Fibroblast of skin of right biceps (primary cell): ENCODE measurements at regions not wholly inside any gene's neighbourhood (a gene's known extent, or its start where the extent isn't known, plus 50 kb on each side); places are given as distances from the start of the nearest gene placed in this dataset.
"Not testable (repeated sequence)": the region's sequence is repeated elsewhere in the genome, so short reads cannot be mapped to it uniquely, and the experiment has no call there.

Source experiments
- DNase-seq: peaks from one replicate; pipeline ENCODE4 v3.0.0-alpha.2; 2013

- no peak for DNase-seq
Observed at GRCh38 chr3:115254492-115255196, 107.6 kb upstream of the ZBTB20 start.

GRCh38 chr3:115255197-115255585, 108.1 kb upstream of the ZBTB20 start:
- no peak for DNase-seq

GRCh38 chr3:115270849-115271248, 123.8 kb upstream of the ZBTB20 start:
- no peak for DNase-seq

- peak; percentile 81 for DNase-seq
Observed at GRCh38 chr3:115272036-115272824, 125.1 kb upstream of the ZBTB20 start.

- DNase-seq = no peak
Observed at GRCh38 chr3:115275896-115276295, 128.8 kb upstream of the ZBTB20 start.

GRCh38 chr3:115279939-115280338, 132.9 kb upstream of the ZBTB20 start:
- DNase-seq = peak; percentile 68

GRCh38 chr3:115280506-115280905, 133.4 kb upstream of the ZBTB20 start:
- DNase-seq = no peak

- no peak for DNase-seq
Observed at GRCh38 chr3:115281697-115282675, 134.9 kb upstream of the ZBTB20 start.

- peak; percentile 23 for DNase-seq
Observed at GRCh38 chr3:115284980-115285379, 137.9 kb upstream of the ZBTB20 start.

GRCh38 chr3:115286529-115287197, 139.6 kb upstream of the ZBTB20 start:
- DNase-seq = no peak

GRCh38 chr3:115287198-115287597, 140.1 kb upstream of the ZBTB20 start:
- DNase-seq = no peak

- DNase-seq = no peak
Observed at GRCh38 chr3:115292131-115292530, 145.0 kb upstream of the ZBTB20 start.

GRCh38 chr3:115292677-115293165, 145.6 kb upstream of the ZBTB20 start:
- DNase-seq = no peak

- no peak for DNase-seq
Observed at GRCh38 chr3:115293321-115293720, 146.2 kb upstream of the ZBTB20 start.

- no peak for DNase-seq
Observed at GRCh38 chr3:115301364-115301860, 154.3 kb upstream of the ZBTB20 start.

GRCh38 chr3:115317953-115318352, 170.9 kb upstream of the ZBTB20 start:
- not testable (repeated sequence) for DNase-seq

- peak; percentile 62 for DNase-seq
Observed at GRCh38 chr3:115321400-115321805, 174.3 kb upstream of the ZBTB20 start.

- DNase-seq = no peak
Observed at GRCh38 chr3:115322901-115323300, 175.8 kb upstream of the ZBTB20 start.

GRCh38 chr3:115323380-115323779, 176.3 kb upstream of the ZBTB20 start:
- DNase-seq = no peak

GRCh38 chr3:115324056-115324455, 177.0 kb upstream of the ZBTB20 start:
- no peak for DNase-seq

- DNase-seq = peak; percentile 49
Observed at GRCh38 chr3:115325539-115325938, 178.5 kb upstream of the ZBTB20 start.

- DNase-seq = peak; percentile 86
Observed at GRCh38 chr3:115330430-115330829, 183.3 kb upstream of the ZBTB20 start.
